ENCODE measurements at regions not wholly inside any gene's neighbourhood (a gene's known extent, or its start where the extent isn't known, plus 50 kb on each side); places are given as distances from the start of the nearest gene placed in this dataset.
"Not testable (repeated sequence)": the region's sequence is repeated elsewhere in the genome, so short reads cannot be mapped to it uniquely, and the experiment has no call there.

- Histone ChIP-seq H3K4me1 (no peaks in the 10 kb centered on the region), H3K27me3 (no peaks in the 10 kb centered on the region), H3K4me3 (no peak overlapping the region), H3K27ac (no peak overlapping the region), H3K36me3 (no peaks in the 10 kb centered on the region), H3K9me3 (peaks cover 0 to 5% of the 10 kb centered on the region in 2 donors)
- DNase-seq (no peak), ATAC-seq (no peak)
- intact Hi-C loops (cut with DNase I) = no loop called here
- TF ChIP-seq CTCF (IDR thresholded peaks at IDR 0.05) = no peak
Observed at GRCh38 chr21:23812485-23812884, 1794.8 kb downstream of the MRPL39 start.

- Histone ChIP-seq H3K9me3 (peaks cover 0 to 5% of the 10 kb centered on the region in 2 donors), H3K4me1 (no peaks in the 10 kb centered on the region), H3K4me3 (no peak overlapping the region), H3K36me3 (no peaks in the 10 kb centered on the region), H3K27ac (no peak overlapping the region), H3K27me3 (no peaks in the 10 kb centered on the region)
- no peak for TF ChIP-seq CTCF (IDR thresholded peaks at IDR 0.05)
- no peak for ATAC-seq
- intact Hi-C loops (cut with DNase I) = no loop called here
- no peak for DNase-seq
Observed at GRCh38 chr21:23811805-23812204, 1795.5 kb downstream of the MRPL39 start.

GRCh38 chr21:23809573-23809972 lies 1797.7 kb downstream of the MRPL39 start:
- no peak overlapping the region for H3K27ac ChIP-seq
- no peak overlapping the region for H3K4me3 ChIP-seq
- H3K36me3 ChIP-seq = no peaks in the 10 kb centered on the region
- TF ChIP-seq CTCF (IDR thresholded peaks at IDR 0.05) = no peak
- no peaks in the 10 kb centered on the region for H3K27me3 ChIP-seq
- peaks cover 0 to 5% of the 10 kb centered on the region in 2 donors for H3K9me3 ChIP-seq
- no peaks in the 10 kb centered on the region for H3K4me1 ChIP-seq
- intact Hi-C loops (cut with DNase I) = no loop called here
- no peak for DNase-seq
- ATAC-seq = no peak

- H3K9me3 ChIP-seq; H3K4me1 ChIP-seq; H3K36me3 ChIP-seq; H3K27me3 ChIP-seq; ATAC-seq; intact Hi-C loops (cut with DNase I); H3K27ac ChIP-seq; H3K4me3 ChIP-seq; DNase-seq: not testable (repeated sequence)
Observed at GRCh38 chr21:23806966-23807548, 1800.2 kb downstream of the MRPL39 start.

- Histone ChIP-seq H3K27ac (no peak overlapping the region), H3K4me3 (no peak overlapping the region), H3K36me3 (no peaks in the 10 kb centered on the region), H3K4me1 (no peaks in the 10 kb centered on the region), H3K27me3 (no peaks in the 10 kb centered on the region), H3K9me3 (peaks cover 0 to 5% of the 10 kb centered on the region in 2 donors)
- intact Hi-C loops (cut with DNase I) = no loop called here
- no peak for ATAC-seq
- no peak for DNase-seq
- TF ChIP-seq CTCF (IDR thresholded peaks at IDR 0.05) = no peak
Observed at GRCh38 chr21:23804866-23805265, 1802.4 kb downstream of the MRPL39 start.

- Histone ChIP-seq H3K4me3 (no peak overlapping the region), H3K4me1 (no peaks in the 10 kb centered on the region), H3K27ac (no peak overlapping the region), H3K27me3 (no peaks in the 10 kb centered on the region), H3K9me3 (no peaks in the 10 kb centered on the region), H3K36me3 (no peaks in the 10 kb centered on the region)
- intact Hi-C loops (cut with DNase I) = no loop called here
- DNase-seq (no peak), ATAC-seq (no peak)
- no peak for TF ChIP-seq CTCF (IDR thresholded peaks at IDR 0.05)
Observed at GRCh38 chr21:23801292-23801691, 1806.0 kb downstream of the MRPL39 start.
